GM23248 (cell line): ENCODE measurements at regions not wholly inside any gene's neighbourhood (a gene's known extent, or its start where the extent isn't known, plus 50 kb on each side); places are given as distances from the start of the nearest gene placed in this dataset.

ENCODE experiments used
- EZH2 ChIP-seq: fragments of 200-600 bp; sonication (generic); IDR thresholded peaks from 2 replicates; pipeline ENCODE4 v1.6.1; 2018; ENCODE audit warnings: antibody characterized with exemption, mild to moderate bottlenecking; ENCODE audit not compliant: insufficient read depth, poor library complexity, severe bottlenecking
- EZH2phosphoT487 ChIP-seq: fragments of 200-600 bp; sonication (generic); IDR thresholded peaks from 2 replicates; pipeline ENCODE4 v1.6.1; 2018; ENCODE audit warnings: antibody characterized with exemption, moderate library complexity, mild to moderate bottlenecking, low read depth; ENCODE audit not compliant: insufficient read depth

GRCh38 chr6:100084316-100084990, 90.4 kb upstream of the MCHR2 start:
- TF ChIP-seq EZH2, result no peak
- no peak for TF ChIP-seq EZH2phosphoT487
